H1 (cell line): ENCODE measurements at regions not wholly inside any gene's neighbourhood (a gene's known extent, or its start where the extent isn't known, plus 50 kb on each side); places are given as distances from the start of the nearest gene placed in this dataset.

Experiments used
- CTCF ChIA-PET: fragments of 300-600 bp; sonication (Branson Sonifier 250); formaldehyde crosslinking; loops from one replicate; lab custom pipeline; 2021; ENCODE audit not compliant: partially characterized antibody; lab: Charles Lee
- POLR2A ChIA-PET: fragments of 300-600 bp; sonication (Branson Sonifier 250); formaldehyde crosslinking; loops from one replicate; lab custom pipeline; 2021; ENCODE audit warnings: inconsistent platforms; ENCODE audit not compliant: partially characterized antibody; lab: Charles Lee
- DNase-seq, 2 experiments: peaks; one replicate each; pipeline versions ENCODE4 v3.0.0 to v3.0.0-alpha.2; 2010 to 2022; ENCODE audit warnings: low spot score in 2 of 2, low read depth in 1 of 2, mixed read lengths in 1 of 2
- FAIRE-seq: peaks from 2 replicates; lab custom pipeline; 2011; peaks lifted over from hg19 to GRCh38; lab: Jason Lieb, UNC
- H2AFZ ChIP-seq: 2 replicates; pipeline ENCODE4 v1.8.1; 2012; ENCODE audit warnings: low read length, inconsistent platforms
- H2AK5ac ChIP-seq: 2 replicates; pipeline ENCODE4 v1.6.1; 2013; ENCODE audit warnings: low read depth, low read length
- H2BK120ac ChIP-seq: replicated peaks from 2 replicates; pipeline ENCODE3; 2013; ENCODE audit warnings: low read depth, low read length, inconsistent platforms
- H2BK12ac ChIP-seq: 2 replicates; pipeline ENCODE4 v1.6.1; 2013; ENCODE audit warnings: low read depth, low read length
- H2BK15ac ChIP-seq: 2 replicates; pipeline ENCODE4 v1.6.1; 2013; ENCODE audit warnings: low read length
- H2BK20ac ChIP-seq: 2 replicates; pipeline ENCODE4 v1.6.1; 2013; ENCODE audit warnings: low read length
- H2BK5ac ChIP-seq: 2 replicates; pipeline ENCODE4 v1.6.1; 2013; ENCODE audit warnings: low read depth, low read length
- H3K14ac ChIP-seq: 2 replicates; pipeline ENCODE4 v1.6.1; 2013; ENCODE audit warnings: inconsistent platforms; ENCODE audit not compliant: insufficient read length
- H3K18ac ChIP-seq: 2 replicates; pipeline ENCODE4 v1.6.1; 2013; ENCODE audit warnings: low read length; ENCODE audit errors: extremely low read depth
- H3K23ac ChIP-seq: 2 replicates; pipeline ENCODE4 v1.6.1; 2013; ENCODE audit warnings: inconsistent platforms; ENCODE audit not compliant: insufficient read length
- H3K23me2 ChIP-seq: 2 replicates; pipeline ENCODE4 v1.6.1; 2013; ENCODE audit warnings: low read depth, low read length
- H3K27ac ChIP-seq: 2 replicates; pipeline ENCODE4 v1.6.1; 2011; ENCODE audit warnings: low read depth, low read length, inconsistent platforms
- H3K27me3 ChIP-seq, 4 experiments: replicated peaks in 1 of 4; 1 replicate in 1 of 4; 2 replicates in 3 of 4; pipeline versions ENCODE4 v1.6.1 to v1.8.1; 2011 to 2013; ENCODE audit warnings: low read length in 3 of 4, mild to moderate bottlenecking in 3 of 4, inconsistent platforms in 2 of 4, mixed read lengths in 2 of 4, moderate library complexity in 1 of 4; ENCODE audit not compliant: control insufficient read depth in 3 of 4, insufficient read depth in 3 of 4; ENCODE audit errors: extremely low read depth in 1 of 4
- H3K36me3 ChIP-seq, 4 experiments: 2 replicates each; pipeline versions ENCODE4 v1.6.1 to v1.8.1; 2011 to 2013; ENCODE audit warnings: mild to moderate bottlenecking in 4 of 4, low read length in 3 of 4, moderate library complexity in 2 of 4, control low read depth in 1 of 4, inconsistent platforms in 1 of 4; ENCODE audit not compliant: insufficient read depth in 4 of 4, control insufficient read depth in 2 of 4
- H3K4ac ChIP-seq: replicated peaks from 2 replicates; pipeline ENCODE3; 2013; ENCODE audit warnings: low read length, low read depth, mixed read lengths, inconsistent platforms; ENCODE audit not compliant: insufficient read length
- H3K4me1 ChIP-seq, 4 experiments: replicated peaks in 1 of 4; 1 replicate in 1 of 4; 2 replicates in 3 of 4; pipeline versions ENCODE4 v1.6.1 to v1.8.1; 2011 to 2013; ENCODE audit warnings: low read length in 3 of 4, inconsistent platforms in 2 of 4, mixed read lengths in 1 of 4; ENCODE audit not compliant: insufficient read depth in 4 of 4, control insufficient read depth in 3 of 4
- H3K4me2 ChIP-seq, 2 experiments: 2 replicates each; pipeline versions ENCODE4 v1.6.1 to v1.8.1; 2011 to 2013; ENCODE audit warnings: low read depth in 2 of 2, low read length in 2 of 2, control low read depth in 1 of 2, inconsistent platforms in 1 of 2, mild to moderate bottlenecking in 1 of 2; ENCODE audit not compliant: insufficient read depth in 1 of 2
- H3K4me3 ChIP-seq, 4 experiments: fragments of 200-600, 300-600 bp in 1 of 4; sonication (generic), shearing (Covaris generic), sonication (Bioruptor Twin) in 1 of 4; 2 replicates each; pipeline versions ENCODE4 v1.5.1 to v1.8.1; 2011 to 2016; ENCODE audit warnings: low read length in 4 of 4, low read depth in 3 of 4, control low read depth in 2 of 4, inconsistent platforms in 2 of 4, mild to moderate bottlenecking in 2 of 4, mixed read lengths in 1 of 4, moderate library complexity in 1 of 4; ENCODE audit not compliant: insufficient read depth in 2 of 4; ENCODE audit errors: extremely low read depth in 1 of 4
- H3K56ac ChIP-seq: replicated peaks from 2 replicates; pipeline ENCODE3; 2013; ENCODE audit warnings: low read depth, mild to moderate bottlenecking, mixed read lengths, low read length, inconsistent platforms; ENCODE audit not compliant: insufficient read length
- H3K79me1 ChIP-seq: 2 replicates; pipeline ENCODE4 v1.6.1; 2013; ENCODE audit warnings: low read depth, low read length, control low read depth
- H3K79me2 ChIP-seq, 2 experiments: 2 replicates each; pipeline versions ENCODE4 v1.6.1 to v1.8.1; 2012 to 2013; ENCODE audit warnings: low read length in 2 of 2, mild to moderate bottlenecking in 2 of 2, inconsistent platforms in 1 of 2; ENCODE audit not compliant: insufficient read depth in 2 of 2, control insufficient read depth in 1 of 2
- H3K9ac ChIP-seq, 4 experiments: replicated peaks in 1 of 4; 1 replicate in 1 of 4; 2 replicates in 3 of 4; pipeline versions ENCODE4 v1.6.1 to v1.8.1; 2011 to 2013; ENCODE audit warnings: low read depth in 3 of 4, low read length in 3 of 4, control low read depth in 2 of 4, mild to moderate bottlenecking in 2 of 4, moderate library complexity in 2 of 4, inconsistent platforms in 1 of 4; ENCODE audit errors: extremely low read depth in 1 of 4
- H3K9me3 ChIP-seq, 2 experiments: 2 replicates each; pipeline versions ENCODE4 v1.6.1 to v1.8.1; 2012 to 2013; ENCODE audit warnings: mild to moderate bottlenecking in 2 of 2, moderate library complexity in 2 of 2, control low read depth in 1 of 2, inconsistent platforms in 1 of 2, low read depth in 1 of 2, low read length in 1 of 2, mixed read lengths in 1 of 2; ENCODE audit not compliant: insufficient read depth in 2 of 2
- H4K20me1 ChIP-seq, 2 experiments: replicated peaks in 1 of 2; 2 replicates each; pipeline versions ENCODE3 to v1.8.1; 2011 to 2013; ENCODE audit warnings: inconsistent platforms in 2 of 2, low read length in 2 of 2, mild to moderate bottlenecking in 1 of 2; ENCODE audit not compliant: insufficient read depth in 2 of 2, control insufficient read depth in 1 of 2
- H4K5ac ChIP-seq: 2 replicates; pipeline ENCODE4 v1.6.1; 2013; ENCODE audit warnings: low read length, low read depth, mixed read lengths, inconsistent platforms; ENCODE audit not compliant: insufficient read length
- H4K8ac ChIP-seq: 2 replicates; pipeline ENCODE4 v1.8.0; 2013; ENCODE audit warnings: mild to moderate bottlenecking, moderate library complexity, low read length, inconsistent platforms; ENCODE audit not compliant: insufficient read depth; ENCODE audit errors: extremely low read depth
- H4K91ac ChIP-seq: replicated peaks from 2 replicates; pipeline ENCODE3; 2013; ENCODE audit warnings: low read length, mixed read lengths, inconsistent platforms; ENCODE audit not compliant: insufficient read length
- BACH1 ChIP-seq: IDR thresholded peaks from 2 replicates; pipeline ENCODE4 v1.6.1; 2012; ENCODE audit warnings: low read length, improper control_type of control experiment
- BRCA1 ChIP-seq: IDR thresholded peaks from 2 replicates; pipeline ENCODE4 v1.6.1; 2012; ENCODE audit warnings: low read depth, low read length, improper control_type of control experiment
- CREB1 ChIP-seq: IDR thresholded peaks from 2 replicates; pipeline ENCODE4 v1.6.1; 2012; ENCODE audit warnings: inconsistent platforms
- MAFK ChIP-seq: IDR thresholded peaks from 2 replicates; pipeline ENCODE4 v1.6.1; 2012; ENCODE audit warnings: low read depth, mild to moderate bottlenecking, improper control_type of control experiment, low read length
- SRF ChIP-seq: IDR thresholded peaks from 2 replicates; pipeline ENCODE4 v1.6.1; 2011; ENCODE audit warnings: mild to moderate bottlenecking, low read depth, low read length, moderate library complexity
- TCF12 ChIP-seq: IDR thresholded peaks from 2 replicates; pipeline ENCODE4 v1.6.1; 2011; ENCODE audit warnings: low read depth, mild to moderate bottlenecking, low read length
- TEAD4 ChIP-seq: IDR thresholded peaks from 2 replicates; pipeline ENCODE4 v1.6.1; 2012; ENCODE audit warnings: low read depth, low read length, inconsistent platforms, mixed read lengths
- YY1 ChIP-seq: IDR thresholded peaks from 2 replicates; pipeline ENCODE4 v1.6.1; 2011; ENCODE audit warnings: low read depth, mild to moderate bottlenecking, low read length
- WGBS, 2 experiments: shearing (Covaris generic) in 1 of 2; methylation state at CpG; one replicate each; pipeline versions ENCODE4 v1.1.6 to v1.1.7; 2013 to 2015; ENCODE audit warnings: low lambda C conversion rate in 2 of 2, mixed read lengths in 2 of 2, inconsistent platforms in 1 of 2, low coverage in 1 of 2, missing lambda C conversion rate in 1 of 2; ENCODE audit not compliant: insufficient replicate concordance in 2 of 2, insufficient coverage in 1 of 2, insufficient read length in 1 of 2; ENCODE audit errors: extremely low coverage in 1 of 2, missing lambda C conversion rate in 1 of 2; 5-methylcytosine and 5-hydroxymethylcytosine counted together

DNA sequence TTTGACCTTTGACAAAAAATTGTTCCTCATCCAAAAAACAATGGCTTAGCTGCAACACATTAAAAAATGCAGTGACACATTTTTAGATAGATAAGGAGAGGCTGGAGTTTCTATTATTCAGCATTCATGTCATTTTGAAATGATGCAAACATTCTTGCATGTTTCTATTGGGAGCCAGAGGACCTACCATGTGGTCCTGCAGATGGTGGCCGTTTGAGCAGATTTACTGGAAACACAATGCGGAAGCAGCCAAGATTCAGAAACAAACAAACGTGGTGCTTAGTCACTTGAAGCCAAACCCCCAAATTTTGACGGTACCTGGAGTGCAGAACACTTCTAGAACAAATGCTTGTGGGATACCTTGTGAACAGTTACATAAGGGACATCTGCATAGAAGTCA lies 456.7 kb downstream of the PCDH18 start:
- 90% methylated on average over 4 of the region's 4 CpGs; no CpG with 5 or more reads in 1 of the 2 experiments for WGBS, 2 experiments
- Histone ChIP-seq H4K5ac (no peak overlapping the region), H3K14ac (no peak overlapping the region), H3K9me3 (peaks cover 3 to 5% of the 10 kb centered on the region in 2 experiments; a peak in 1 of 4 replicates), H3K4me3 (no peak overlapping the region), H3K18ac (no peak overlapping the region), H3K4me1 (no peaks in the 10 kb centered on the region), H2AFZ (no peak overlapping the region), H2BK20ac (no peak overlapping the region), H4K20me1 (no peaks in the 10 kb centered on the region), H2BK5ac (no peak overlapping the region), H3K56ac (no peak overlapping the region), H4K8ac (no peak overlapping the region), H2BK12ac (no peak overlapping the region), H4K91ac (no peak overlapping the region), H2AK5ac (no peak overlapping the region), H3K9ac (no peak overlapping the region), H3K79me2 (no peaks in the 10 kb centered on the region), H3K79me1 (no peaks in the 10 kb centered on the region), H3K23me2 (no peaks in the 10 kb centered on the region), H3K4me2 (no peak overlapping the region), H3K4ac (no peak overlapping the region), H3K36me3 (no peaks in the 10 kb centered on the region), H2BK15ac (no peak overlapping the region), H3K27ac (no peak overlapping the region), H3K23ac (no peak overlapping the region), H2BK120ac (no peak overlapping the region), H3K27me3 (no peaks in the 10 kb centered on the region)
- CTCF ChIA-PET, result no interaction called here
- FAIRE-seq (no peak), DNase-seq (no peak)
- POLR2A ChIA-PET, result no interaction called here
- no peak for TF ChIP-seq TCF12
- TF ChIP-seq BRCA1, result no peak
- no peak for TF ChIP-seq MAFK
- no peak for TF ChIP-seq CREB1
- TF ChIP-seq YY1, result no peak
- no peak for TF ChIP-seq BACH1
- no peak for TF ChIP-seq SRF
- no peak for TF ChIP-seq TEAD4
